H1 (cell line): ENCODE measurements at regions not wholly inside any gene's neighbourhood (a gene's known extent, or its start where the extent isn't known, plus 50 kb on each side); places are given as distances from the start of the nearest gene placed in this dataset.

Experiments used
- CTCF ChIP-seq, 3 experiments: IDR thresholded peaks; 1 replicate in 2 of 3; 2 replicates in 1 of 3; pipeline versions ENCODE4 v1.5.1 to v1.6.1; 2011; ENCODE audit warnings: low read length in 3 of 3, mild to moderate bottlenecking in 3 of 3, inconsistent platforms in 2 of 3, low read depth in 1 of 3, moderate library complexity in 1 of 3; ENCODE audit not compliant: insufficient read depth in 1 of 3; ENCODE audit errors: control extremely low read depth in 1 of 3
- EP300 ChIP-seq, 2 experiments: IDR thresholded peaks; 1 replicate in 1 of 2; 2 replicates in 1 of 2; pipeline ENCODE4 v1.6.1; 2011 to 2012; ENCODE audit warnings: low read depth in 2 of 2, low read length in 2 of 2, mild to moderate bottlenecking in 2 of 2, borderline replicate concordance in 1 of 2, inconsistent platforms in 1 of 2, moderate library complexity in 1 of 2
- POLR2A ChIP-seq, 2 experiments: IDR thresholded peaks; 1 replicate in 1 of 2; 2 replicates in 1 of 2; pipeline ENCODE4 v1.6.1; 2011; ENCODE audit warnings: low read depth in 2 of 2, low read length in 2 of 2, mild to moderate bottlenecking in 2 of 2; ENCODE audit errors: control extremely low read depth in 1 of 2
- RBBP5 ChIP-seq: IDR thresholded peaks from 2 replicates; pipeline ENCODE4 v1.7.1; 2012; ENCODE audit warnings: low read depth, mild to moderate bottlenecking, inconsistent platforms, low read length, moderate library complexity, borderline replicate concordance
- SP2 ChIP-seq: IDR thresholded peaks from 2 replicates; pipeline ENCODE4 v1.6.1; 2012; ENCODE audit warnings: mild to moderate bottlenecking, low read length, inconsistent platforms
- SP4 ChIP-seq: IDR thresholded peaks from 2 replicates; pipeline ENCODE4 v1.6.1; 2012; ENCODE audit warnings: low read length, inconsistent platforms
- TBP ChIP-seq: IDR thresholded peaks from 2 replicates; pipeline ENCODE4 v1.6.1; 2011; ENCODE audit warnings: low read depth, low read length, improper control_type of control experiment

- TF ChIP-seq CTCF (IDR thresholded peaks at IDR 0.05; ENCODE audit: control extremely low read depth in 1 of 3, insufficient read depth in 1 of 3, low read depth in 1 of 3, low read length in 3 of 3) (no peak), SP4 (no peak), POLR2A (IDR thresholded peaks at IDR 0.05; ENCODE audit: control extremely low read depth in 1 of 2, low read depth in 2 of 2, low read length in 2 of 2) (no peak), RBBP5 (no peak), SP2 (no peak), EP300 (IDR thresholded peaks at IDR 0.05; ENCODE audit: borderline replicate concordance in 1 of 2, low read depth in 2 of 2, low read length in 2 of 2) (no peak), TBP (no peak)
Measured at GRCh38 chr12:95413576-95413975, 60.4 kb upstream of the METAP2 start.
